CD4-positive, alpha-beta T cell (primary cell): ENCODE measurements at regions not wholly inside any gene's neighbourhood (a gene's known extent, or its start where the extent isn't known, plus 50 kb on each side); places are given as distances from the start of the nearest gene placed in this dataset.

Experiments
- ATAC-seq: fragments of 200-7000 bp; cut with Tn5 transposase; one replicate; pipeline ENCODE4 v1.10.0; 2022; ENCODE audit warnings: mild to moderate bottlenecking; ENCODE audit not compliant: poor library complexity
- CTCF ChIA-PET: fragments of 350-600 bp; sonication (Branson Sonifier 250); formaldehyde crosslinking; loops from one replicate; lab custom pipeline; 2021; ENCODE audit warnings: antibody characterized with exemption, inconsistent platforms; lab: Charles Lee
- POLR2A ChIA-PET: fragments of 350-600 bp; sonication (Branson Sonifier 250); formaldehyde crosslinking; loops from one replicate; lab custom pipeline; 2021; ENCODE audit warnings: antibody characterized with exemption, inconsistent platforms; lab: Charles Lee
- DNase-seq, 14 experiments: peaks; one replicate each; pipeline ENCODE4 v3.0.0-alpha.2; 2013 to 2020; ENCODE audit warnings: mixed read lengths in 2 of 14
- H3K27ac ChIP-seq, 2 donors: one replicate each; pipeline versions ENCODE4 v1.5.1 to v1.7.0; 2013; ENCODE audit warnings: low read length in 2 of 2, low read depth in 1 of 2, mild to moderate bottlenecking in 1 of 2
- H3K27me3 ChIP-seq, 2 experiments: 1 replicate in 1 of 2; 2 replicates in 1 of 2; pipeline versions ENCODE4 v1.6.1 to v1.7.0; 2013; ENCODE audit warnings: low read length in 2 of 2, control low read depth in 1 of 2, mild to moderate bottlenecking in 1 of 2, moderate library complexity in 1 of 2; ENCODE audit not compliant: insufficient read depth in 2 of 2, control insufficient read depth in 1 of 2
- H3K36me3 ChIP-seq: one replicate; pipeline ENCODE4 v1.6.1; 2013; ENCODE audit warnings: low read length, control low read depth; ENCODE audit not compliant: insufficient read depth
- H3K4me1 ChIP-seq: one replicate; pipeline ENCODE4 v1.6.1; 2013; ENCODE audit warnings: low read length, control low read depth; ENCODE audit not compliant: insufficient read depth
- H3K4me3 ChIP-seq: one replicate; pipeline ENCODE4 v1.5.1; 2013; ENCODE audit warnings: mild to moderate bottlenecking, low read length, moderate library complexity
- H3K9me3 ChIP-seq, 2 experiments: 1 replicate in 1 of 2; 2 replicates in 1 of 2; pipeline versions ENCODE4 v1.6.1 to v1.7.0; 2013; ENCODE audit warnings: low read length in 2 of 2, mild to moderate bottlenecking in 2 of 2, control low read depth in 1 of 2, moderate library complexity in 1 of 2; ENCODE audit not compliant: control insufficient read depth in 1 of 2, insufficient read depth in 1 of 2
- H3K27ac Mint-ChIP-seq: one replicate; pipeline ENCODE4 v1.8.0; 2020; ENCODE audit warnings: mixed read lengths
- H3K27me3 Mint-ChIP-seq: one replicate; pipeline ENCODE4 v1.8.0; 2021; ENCODE audit warnings: mixed read lengths
- H3K36me3 Mint-ChIP-seq: one replicate; pipeline ENCODE4 v1.8.0; 2021; ENCODE audit warnings: low read depth, mixed read lengths
- H3K4me1 Mint-ChIP-seq: one replicate; pipeline ENCODE4 v1.8.0; 2021; ENCODE audit warnings: low read depth, mixed read lengths
- H3K4me3 Mint-ChIP-seq: one replicate; pipeline ENCODE4 v1.8.0; 2020; ENCODE audit warnings: mild to moderate bottlenecking, mixed read lengths
- H3K9me3 Mint-ChIP-seq: one replicate; pipeline ENCODE4 v1.8.0; 2020; ENCODE audit warnings: mixed read lengths
- CTCF ChIP-seq: fragments of 200-600 bp; IDR thresholded peaks from one replicate; pipeline ENCODE4 v1.8.0; 2022; ENCODE audit warnings: antibody characterized with exemption, mild to moderate bottlenecking
- intact Hi-C, 2 experiments: fragments of 100-400 bp; cut with DNase I in 1 of 2; cut with micrococcal nuclease in 1 of 2; formaldehyde crosslinking; loops; one replicate each; pipeline versions ENCODE4 v1.15.1 to v1.9.0; 2023 to 2025; cut with DNase I, micrococcal nuclease

DNA sequence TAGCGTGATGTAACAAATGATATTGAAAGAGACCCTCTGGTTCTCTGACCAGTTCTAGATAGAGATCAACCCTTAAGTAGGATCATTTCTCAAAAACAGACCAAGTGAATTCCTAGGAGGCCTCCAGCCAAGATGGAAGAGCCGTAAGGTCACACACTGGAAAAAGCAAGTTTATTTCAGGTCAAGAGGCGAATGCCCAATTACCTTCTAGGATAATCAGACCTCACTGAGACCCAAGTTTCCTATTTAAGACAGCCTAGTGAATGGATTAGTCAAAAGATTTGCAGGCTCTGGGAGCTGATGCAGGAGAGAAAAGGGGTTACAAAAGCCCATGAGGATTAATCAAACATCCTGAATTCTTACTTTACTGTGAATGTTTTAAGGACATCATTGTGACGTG, 486.1 kb upstream of the NRP1 start:
- Mint-ChIP-seq H3K4me1 (no peaks in the 10 kb centered on the region), H3K27ac (no peak overlapping the region), H3K4me3 (no peak overlapping the region), H3K27me3 (peaks cover 3% of the 10 kb centered on the region), H3K36me3 (no peaks in the 10 kb centered on the region), H3K9me3 (no peaks in the 10 kb centered on the region)
- TF ChIP-seq CTCF, result no peak
- H3K4me3 ChIP-seq, result no peak overlapping the region
- H3K27me3 ChIP-seq, result no peaks in the 10 kb centered on the region
- no peak overlapping the region for H3K27ac ChIP-seq
- H3K36me3 ChIP-seq, result no peaks in the 10 kb centered on the region
- intact Hi-C loops, result no loop called here
- no peaks in the 10 kb centered on the region for H3K9me3 ChIP-seq
- CTCF ChIA-PET, result interaction anchor here (0.6 kb wide), 1 partner anchor 69 kb away, joined by 4 read pairs; no protein-coding TSS in a partner anchor
- no peak for DNase-seq
- POLR2A ChIA-PET, result no interaction called here
- no peak for ATAC-seq
- no peaks in the 10 kb centered on the region for H3K4me1 ChIP-seq

- Mint-ChIP-seq H3K27ac (no peak overlapping the region), H3K4me1 (no peaks in the 10 kb centered on the region), H3K4me3 (no peak overlapping the region), H3K27me3 (peaks cover 2% of the 10 kb centered on the region), H3K36me3 (no peaks in the 10 kb centered on the region), H3K9me3 (no peaks in the 10 kb centered on the region)
- no peak overlapping the region for H3K27ac ChIP-seq
- CTCF ChIA-PET, result no interaction called here
- DNase-seq (no peak), ATAC-seq (no peak)
- H3K4me1 ChIP-seq, result no peaks in the 10 kb centered on the region
- H3K27me3 ChIP-seq, result no peaks in the 10 kb centered on the region
- H3K9me3 ChIP-seq, result no peaks in the 10 kb centered on the region
- H3K36me3 ChIP-seq, result no peaks in the 10 kb centered on the region
- intact Hi-C loops, result no loop called here
- POLR2A ChIA-PET, result no interaction called here
- no peak overlapping the region for H3K4me3 ChIP-seq
- TF ChIP-seq CTCF, result no peak
Observed at GRCh38 chr10:33819206-33819605, 484.7 kb upstream of the NRP1 start.

DNA sequence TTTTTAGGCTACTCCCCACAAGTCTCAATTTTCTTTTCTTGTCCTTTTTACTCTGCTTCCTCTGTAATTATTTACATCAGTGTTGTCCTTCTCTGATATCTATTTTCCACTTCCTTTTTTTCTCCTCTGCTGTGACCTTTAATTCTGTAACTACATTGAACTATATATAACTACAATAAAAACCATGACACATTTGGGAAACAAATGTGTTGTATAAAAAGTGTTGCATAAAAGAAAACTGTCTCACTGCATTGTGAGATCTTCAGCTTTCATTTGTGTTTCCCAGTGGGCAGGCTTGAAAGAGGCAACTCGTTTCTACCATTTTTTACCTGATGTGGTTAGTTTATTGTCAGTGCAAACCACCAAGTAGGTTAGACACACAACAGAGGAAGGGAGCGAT, 483.9 kb upstream of the NRP1 start:
- TF ChIP-seq CTCF, result no peak
- no peaks in the 10 kb centered on the region for H3K4me1 Mint-ChIP-seq
- CTCF ChIA-PET, result no interaction called here

More for the DNA sequence above, 483.9 kb upstream of the NRP1 start:
- Histone ChIP-seq H3K36me3 (no peaks in the 10 kb centered on the region), H3K4me3 (no peak overlapping the region), H3K27me3 (no peaks in the 10 kb centered on the region), H3K9me3 (no peaks in the 10 kb centered on the region), H3K27ac (no peak overlapping the region), H3K4me1 (no peaks in the 10 kb centered on the region)
- Mint-ChIP-seq H3K4me3 (no peak overlapping the region), H3K9me3 (no peaks in the 10 kb centered on the region), H3K27ac (no peak overlapping the region), H3K36me3 (no peaks in the 10 kb centered on the region), H3K27me3 (no peaks in the 10 kb centered on the region)
- ATAC-seq (no peak), DNase-seq (no peak)
- POLR2A ChIA-PET, result no interaction called here
- intact Hi-C loops, result no loop called here
